NB4 (cell line): ENCODE measurements at regions not wholly inside any gene's neighbourhood (a gene's known extent, or its start where the extent isn't known, plus 50 kb on each side); places are given as distances from the start of the nearest gene placed in this dataset.

Experiments
- MYC ChIP-seq: IDR thresholded peaks from 2 replicates; pipeline ENCODE4 v1.6.1; 2011; ENCODE audit warnings: low read depth, low read length
- POLR2A ChIP-seq: IDR thresholded peaks from 2 replicates; pipeline ENCODE4 v1.6.1; 2011; ENCODE audit warnings: mild to moderate bottlenecking; ENCODE audit not compliant: insufficient read length; ENCODE audit errors: extremely low read depth
- TF ChIP-seq, protein P1 (sequence below): IDR thresholded peaks from one replicate; pipeline ENCODE4 v1.5.1; 2012; ENCODE audit warnings: low read depth, low read length
- TF ChIP-seq, protein P2 (sequence below): IDR thresholded peaks from 2 replicates; pipeline ENCODE4 v1.6.1; 2011; ENCODE audit warnings: low read depth, low read length

DNA sequence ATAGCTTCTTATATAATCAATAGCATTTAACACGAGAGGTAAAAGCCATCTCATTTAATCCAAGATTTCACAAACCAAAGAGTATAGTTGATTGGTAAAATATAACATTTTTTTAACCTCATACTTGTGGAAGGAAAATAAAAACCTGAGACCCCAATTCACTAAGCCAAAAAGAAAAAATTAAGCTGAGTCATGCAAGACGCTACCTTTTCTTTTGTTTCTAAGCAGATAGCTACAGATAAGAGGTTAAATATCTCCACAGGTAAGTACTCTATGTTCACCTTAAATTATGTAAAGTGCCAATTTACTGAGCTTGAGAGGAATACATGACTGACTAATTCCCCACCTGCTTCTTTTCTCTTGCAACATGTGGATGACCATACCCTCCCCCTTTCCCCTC lies 656.4 kb downstream of the MECOM start:
- TF ChIP-seq, protein P1, sequence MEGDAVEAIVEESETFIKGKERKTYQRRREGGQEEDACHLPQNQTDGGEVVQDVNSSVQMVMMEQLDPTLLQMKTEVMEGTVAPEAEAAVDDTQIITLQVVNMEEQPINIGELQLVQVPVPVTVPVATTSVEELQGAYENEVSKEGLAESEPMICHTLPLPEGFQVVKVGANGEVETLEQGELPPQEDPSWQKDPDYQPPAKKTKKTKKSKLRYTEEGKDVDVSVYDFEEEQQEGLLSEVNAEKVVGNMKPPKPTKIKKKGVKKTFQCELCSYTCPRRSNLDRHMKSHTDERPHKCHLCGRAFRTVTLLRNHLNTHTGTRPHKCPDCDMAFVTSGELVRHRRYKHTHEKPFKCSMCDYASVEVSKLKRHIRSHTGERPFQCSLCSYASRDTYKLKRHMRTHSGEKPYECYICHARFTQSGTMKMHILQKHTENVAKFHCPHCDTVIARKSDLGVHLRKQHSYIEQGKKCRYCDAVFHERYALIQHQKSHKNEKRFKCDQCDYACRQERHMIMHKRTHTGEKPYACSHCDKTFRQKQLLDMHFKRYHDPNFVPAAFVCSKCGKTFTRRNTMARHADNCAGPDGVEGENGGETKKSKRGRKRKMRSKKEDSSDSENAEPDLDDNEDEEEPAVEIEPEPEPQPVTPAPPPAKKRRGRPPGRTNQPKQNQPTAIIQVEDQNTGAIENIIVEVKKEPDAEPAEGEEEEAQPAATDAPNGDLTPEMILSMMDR: no peak
- TF ChIP-seq POLR2A (no peak), MYC (no peak)
- TF ChIP-seq, protein P2, sequence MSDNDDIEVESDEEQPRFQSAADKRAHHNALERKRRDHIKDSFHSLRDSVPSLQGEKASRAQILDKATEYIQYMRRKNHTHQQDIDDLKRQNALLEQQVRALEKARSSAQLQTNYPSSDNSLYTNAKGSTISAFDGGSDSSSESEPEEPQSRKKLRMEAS: no peak
